ENCODE measurements at regions not wholly inside any gene's neighbourhood (a gene's known extent, or its start where the extent isn't known, plus 50 kb on each side); places are given as distances from the start of the nearest gene placed in this dataset.
"Not testable (repeated sequence)": the region's sequence is repeated elsewhere in the genome, so short reads cannot be mapped to it uniquely, and the experiment has no call there.

GRCh38 chr5:27814286-27814685, 775.9 kb upstream of the CDH9 start:
- no peak for DNase-seq

DNA sequence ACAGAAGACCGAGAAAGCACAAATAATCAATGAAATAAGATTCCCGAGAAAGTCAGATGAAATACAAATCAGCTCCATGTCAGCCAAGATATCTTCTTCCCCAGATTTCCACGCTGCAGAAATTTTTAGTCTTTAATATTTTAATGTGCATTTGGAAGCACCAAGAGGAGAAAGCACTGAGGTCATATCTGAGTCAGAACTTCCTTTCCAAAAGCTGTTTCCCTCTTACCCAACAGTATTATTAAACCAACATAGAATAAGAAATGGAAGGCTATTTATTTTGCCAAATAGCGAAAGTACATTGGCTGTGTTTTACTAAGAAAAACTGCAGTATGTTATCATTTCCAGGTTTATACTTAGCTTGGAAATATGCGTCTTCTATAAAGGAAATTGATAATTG, 772.1 kb upstream of the CDH9 start:
- DNase-seq: no peak

DNA sequence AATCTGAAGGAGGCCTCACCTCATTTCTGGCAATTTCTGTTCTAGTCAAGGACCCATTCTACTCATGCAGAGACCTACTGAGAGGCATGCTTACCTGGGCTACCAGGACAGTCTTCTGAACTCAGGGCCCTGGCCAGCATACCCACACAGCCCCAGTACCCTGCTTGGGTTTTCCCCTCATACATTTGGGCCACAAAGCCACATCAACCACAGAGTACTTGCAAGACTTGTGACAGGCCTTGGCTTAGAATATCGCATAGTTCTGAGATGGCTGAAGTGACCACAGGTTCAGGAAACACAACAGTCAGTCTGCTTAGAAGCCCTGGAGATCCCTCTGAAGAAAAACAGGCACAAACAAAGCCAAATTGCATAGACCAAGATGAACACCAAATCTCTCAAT, 758.8 kb upstream of the CDH9 start:
- no peak for DNase-seq

GRCh38 chr5:27788184-27788583, 749.8 kb upstream of the CDH9 start:
- no peak for DNase-seq

- DNase-seq: no peak
These were observed 745.9 kb upstream of the CDH9 start for GRCh38 chr5:27784317-27784716.

DNA sequence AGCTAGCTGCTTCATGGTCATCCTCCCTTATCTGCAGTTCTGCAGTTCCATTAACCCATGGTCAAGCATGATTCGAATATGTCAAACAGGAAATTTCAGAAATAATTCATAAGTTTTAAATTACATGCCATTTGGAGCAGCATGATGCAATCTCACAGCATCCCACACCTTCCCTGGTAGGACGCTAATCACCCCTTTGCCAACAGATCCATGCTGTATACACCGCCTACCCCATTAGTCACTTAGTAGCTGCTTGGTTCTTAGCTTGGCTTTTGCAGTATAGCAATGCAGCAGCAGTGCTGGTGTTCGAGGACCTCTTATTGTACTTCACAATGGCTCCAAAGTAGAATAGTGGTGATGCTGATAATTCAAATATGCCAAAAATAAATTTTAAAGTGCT, 739.7 kb upstream of the CDH9 start:
- DNase-seq: no peak

DNA sequence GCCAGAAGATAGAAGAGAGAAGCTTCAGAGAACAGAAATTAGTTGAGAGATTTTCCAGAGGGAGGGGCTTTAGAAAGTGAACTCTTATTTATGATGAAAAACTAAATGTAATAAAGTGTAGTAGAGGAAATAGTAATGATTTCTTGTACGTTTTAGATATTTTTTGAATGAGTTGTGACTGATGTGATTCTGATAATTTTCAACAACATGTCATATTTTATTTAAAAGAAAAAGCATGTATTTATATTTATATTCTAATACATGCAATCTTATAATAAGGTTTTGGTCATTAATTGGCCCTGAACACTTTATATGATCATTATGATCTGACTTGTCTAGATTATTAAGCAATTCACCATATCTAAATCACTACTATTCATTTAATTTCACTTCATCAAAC, 735.2 kb upstream of the CDH9 start:
- DNase-seq: no peak

DNA sequence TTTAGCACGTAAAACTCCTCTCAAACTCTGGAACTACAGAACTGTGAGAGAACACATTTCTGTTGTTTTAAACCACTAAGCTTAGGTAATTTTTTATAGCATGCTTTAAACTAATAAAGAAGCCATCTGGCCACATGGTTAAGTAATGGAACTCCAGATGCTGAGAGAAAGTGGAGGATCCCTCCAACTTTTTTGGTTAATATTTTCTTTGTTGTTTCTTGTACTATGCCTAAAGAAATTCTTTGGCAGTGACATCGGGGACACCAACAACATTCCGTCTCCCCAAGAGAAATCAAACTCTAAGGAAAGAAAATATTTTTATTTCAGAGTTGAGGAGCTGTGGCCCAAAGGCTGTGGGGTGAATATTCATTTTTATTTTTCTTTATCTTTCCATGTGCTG, 734.8 kb upstream of the CDH9 start:
- no peak for DNase-seq

DNA sequence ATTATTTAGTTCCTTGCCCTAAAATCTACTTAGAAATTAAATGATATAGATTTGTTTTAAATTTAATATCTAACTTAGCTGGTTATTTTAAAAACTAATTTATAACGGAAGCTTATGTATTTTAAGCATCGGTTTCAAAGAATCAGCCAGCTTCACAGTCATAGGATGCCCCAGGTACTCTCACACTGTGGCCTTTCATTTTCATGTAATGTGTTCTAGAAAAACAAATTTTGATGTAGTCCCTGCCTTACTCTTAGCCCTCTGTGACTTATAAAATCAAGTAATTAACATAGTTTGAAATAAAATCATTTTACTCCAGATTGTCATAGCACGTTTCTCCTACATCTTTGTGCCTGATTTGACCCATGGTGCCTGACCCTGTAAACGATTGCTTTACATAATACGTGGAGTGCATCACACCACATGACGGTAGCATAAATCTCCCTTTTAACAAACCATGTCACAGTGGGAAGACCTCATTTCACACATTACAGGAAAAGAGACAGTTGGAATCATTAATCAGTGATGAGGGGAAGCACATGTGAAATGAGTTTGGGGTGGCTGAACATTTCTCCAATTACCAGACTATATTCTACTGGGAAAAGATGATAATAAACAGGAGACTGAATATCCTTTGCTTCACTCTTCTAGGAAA, 731.5 kb upstream of the CDH9 start:
- no peak for DNase-seq

DNA sequence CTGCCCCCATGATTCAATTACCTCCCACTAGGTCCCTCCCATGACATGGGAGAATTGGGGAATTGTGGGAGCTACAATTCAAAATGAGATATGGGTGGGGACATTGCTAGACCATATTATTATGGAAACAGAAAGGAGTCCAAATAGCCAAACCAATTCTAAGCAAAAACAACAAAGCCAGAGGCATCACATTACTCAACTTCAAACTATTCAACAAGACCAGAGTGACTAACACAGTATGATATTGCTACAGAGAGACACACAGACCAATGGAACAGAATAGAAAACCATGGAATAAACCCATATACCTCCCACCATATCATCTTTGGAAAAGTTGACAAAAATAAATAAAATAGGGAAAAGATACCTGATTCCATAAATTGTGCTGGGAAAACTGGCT, 710.5 kb upstream of the CDH9 start:
- no peak for DNase-seq

DNA sequence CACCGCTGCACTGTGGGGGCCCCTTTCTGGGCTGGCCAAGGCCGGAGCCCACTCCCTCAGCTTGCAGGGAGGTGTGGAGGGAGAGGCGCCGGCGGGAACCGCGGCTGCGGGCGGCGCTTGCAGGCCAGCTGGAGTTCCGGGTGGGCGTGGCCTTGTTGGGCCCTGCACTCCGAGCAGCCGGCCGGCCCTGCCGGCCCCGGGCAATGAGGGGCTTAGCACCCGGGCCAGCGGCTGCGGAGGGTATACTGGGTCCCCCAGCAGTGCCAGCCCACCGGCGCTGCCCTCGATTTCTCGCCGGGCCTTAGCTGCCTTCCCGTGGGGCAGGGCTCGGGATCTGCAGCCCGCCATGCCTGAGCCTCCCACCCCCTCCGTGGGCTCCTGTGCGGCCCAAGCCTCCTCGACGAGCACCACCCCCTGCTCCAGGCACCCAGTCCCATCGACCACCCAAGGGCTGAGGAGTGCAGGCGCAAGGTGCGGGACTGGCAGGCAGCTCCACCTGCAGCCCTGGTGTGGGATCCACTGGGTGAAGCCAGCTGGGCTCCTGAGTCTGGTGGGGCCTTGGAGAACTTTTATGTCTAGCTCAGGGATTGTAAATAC, 705.1 kb upstream of the CDH9 start:
- not testable (repeated sequence) for DNase-seq

DNA sequence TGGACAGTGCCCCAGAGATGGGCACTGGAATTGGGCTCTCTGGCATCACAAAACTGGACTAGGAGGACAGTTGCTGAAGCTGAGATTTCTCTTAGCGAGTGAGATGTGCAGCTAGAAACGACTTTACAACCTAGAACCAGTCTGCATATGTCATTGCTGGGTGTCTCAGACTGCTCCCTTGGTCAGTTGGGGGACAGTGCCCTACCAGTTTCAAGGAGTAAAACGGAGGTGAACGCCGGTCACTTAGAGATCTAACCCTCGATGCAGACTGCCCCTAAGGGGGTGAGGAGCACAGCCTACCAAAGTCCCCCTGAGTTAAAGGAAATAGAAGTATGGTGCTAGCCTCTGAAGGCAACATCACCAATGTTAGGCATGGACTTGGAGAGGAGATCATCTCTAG, 704.4 kb upstream of the CDH9 start:
- DNase-seq: no peak

- no peak for DNase-seq
These were observed 696.5 kb upstream of the CDH9 start for GRCh38 chr5:27734838-27735237.

DNA sequence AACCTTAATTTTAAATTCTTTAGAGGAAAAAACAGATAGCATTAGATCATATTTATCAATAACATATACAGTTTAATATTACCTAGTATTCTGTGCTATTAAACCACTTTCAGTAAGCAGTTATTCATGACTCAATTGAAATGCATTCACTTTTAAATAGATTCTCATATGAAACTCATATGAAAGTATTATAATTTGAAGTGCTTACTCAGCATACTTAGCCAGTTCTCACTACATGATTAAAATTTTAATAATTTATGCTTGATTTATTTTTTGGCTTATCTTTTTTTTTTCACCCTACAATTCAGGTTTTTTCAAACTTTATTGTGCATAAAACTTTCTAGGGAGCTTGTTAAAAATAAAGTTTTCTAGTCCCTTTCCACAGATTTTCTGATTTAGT, 694.9 kb upstream of the CDH9 start:
- DNase-seq: no peak

DNA sequence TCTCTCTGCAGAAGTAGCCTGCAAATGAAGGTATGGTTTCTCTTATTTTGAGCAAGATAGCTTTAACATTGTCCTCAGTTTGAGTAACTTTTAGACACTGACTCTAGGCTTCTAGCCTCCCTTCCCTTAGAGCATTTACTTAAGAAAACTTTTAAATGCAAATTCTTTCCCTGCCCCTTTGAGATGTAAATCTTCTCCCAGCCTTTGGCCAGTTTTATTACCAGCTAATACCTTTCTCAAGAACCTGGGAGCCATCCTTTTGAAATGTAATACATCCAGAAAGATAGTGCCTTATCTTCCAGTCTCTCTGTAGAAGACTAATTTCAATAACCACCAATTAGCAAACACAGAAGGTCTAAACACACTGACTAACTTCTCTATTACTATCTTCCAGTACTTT, 688.9 kb upstream of the CDH9 start:
- DNase-seq: no peak

DNA sequence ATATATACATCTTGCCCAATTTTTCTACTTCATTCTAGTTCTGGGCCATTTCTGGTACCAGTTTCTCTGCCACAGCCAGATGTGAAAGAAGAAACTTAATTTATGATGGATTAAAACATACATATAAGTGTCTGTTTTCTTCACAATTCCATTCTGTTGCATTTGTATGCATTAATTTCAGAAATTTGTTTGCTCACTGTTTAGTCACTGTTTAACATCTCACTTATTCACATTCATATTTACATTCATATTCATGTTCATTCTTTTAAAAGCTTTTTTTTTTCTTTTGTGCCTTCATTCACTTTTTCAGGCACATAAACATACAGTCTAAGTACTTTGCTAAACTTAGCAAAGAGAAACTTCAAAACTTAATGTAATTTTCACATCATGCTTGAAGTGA, 684.0 kb upstream of the CDH9 start:
- DNase-seq: no peak

GRCh38 chr5:27708534-27708933, 670.1 kb upstream of the CDH9 start:
- DNase-seq: no peak

- DNase-seq: no peak
These were observed 668.4 kb upstream of the CDH9 start for GRCh38 chr5:27706832-27707231.

GRCh38 chr5:27705661-27706060, 667.3 kb upstream of the CDH9 start:
- no peak for DNase-seq

- no peak for DNase-seq
These were observed 663.8 kb upstream of the CDH9 start for GRCh38 chr5:27701931-27702903.

GRCh38 chr5:27700526-27700925, 662.1 kb upstream of the CDH9 start:
- DNase-seq: no peak

- no peak for DNase-seq
These were observed 644.2 kb upstream of the CDH9 start for GRCh38 chr5:27682600-27682999.

DNA sequence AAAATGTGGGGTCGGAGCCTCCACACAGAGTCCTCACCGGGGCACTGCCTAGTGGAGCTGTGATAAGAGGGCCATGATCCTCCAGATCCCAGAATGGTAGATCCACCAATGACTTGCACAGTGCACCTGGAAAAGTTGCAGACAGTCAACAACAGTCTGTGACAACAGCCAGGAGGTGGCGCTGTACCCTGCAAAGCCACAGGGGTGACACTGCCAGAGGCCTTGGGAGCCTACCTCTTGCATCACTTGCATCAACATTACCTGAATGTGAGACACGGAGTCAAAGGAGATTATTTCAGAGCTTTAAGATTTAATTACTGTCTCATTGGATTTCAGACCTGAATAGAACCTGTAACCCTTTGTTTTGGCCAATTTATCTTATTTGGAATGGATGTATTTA, 614.1 kb upstream of the CDH9 start:
- no peak for DNase-seq

GRCh38 chr5:27639005-27639612, 600.7 kb upstream of the CDH9 start:
- DNase-seq: no peak
